WI38 (cell line): ENCODE measurements at regions not wholly inside any gene's neighbourhood (a gene's known extent, or its start where the extent isn't known, plus 50 kb on each side); places are given as distances from the start of the nearest gene placed in this dataset.

Experiments
- H3K4me3 ChIP-seq: 2 replicates; pipeline ENCODE4 v1.5.1; 2011; ENCODE audit warnings: low read depth, mild to moderate bottlenecking, control low read depth, low read length
- TF ChIP-seq, protein P1 (sequence below): IDR thresholded peaks from 2 replicates; pipeline ENCODE4 v1.5.1; 2012; ENCODE audit warnings: low read depth, mild to moderate bottlenecking, control low read depth, low read length

GRCh38 chr5:142391058-142391845 is 66.4 kb upstream of the SPRY4 start:
- no peak overlapping the region for H3K4me3 ChIP-seq
- TF ChIP-seq, protein P1, sequence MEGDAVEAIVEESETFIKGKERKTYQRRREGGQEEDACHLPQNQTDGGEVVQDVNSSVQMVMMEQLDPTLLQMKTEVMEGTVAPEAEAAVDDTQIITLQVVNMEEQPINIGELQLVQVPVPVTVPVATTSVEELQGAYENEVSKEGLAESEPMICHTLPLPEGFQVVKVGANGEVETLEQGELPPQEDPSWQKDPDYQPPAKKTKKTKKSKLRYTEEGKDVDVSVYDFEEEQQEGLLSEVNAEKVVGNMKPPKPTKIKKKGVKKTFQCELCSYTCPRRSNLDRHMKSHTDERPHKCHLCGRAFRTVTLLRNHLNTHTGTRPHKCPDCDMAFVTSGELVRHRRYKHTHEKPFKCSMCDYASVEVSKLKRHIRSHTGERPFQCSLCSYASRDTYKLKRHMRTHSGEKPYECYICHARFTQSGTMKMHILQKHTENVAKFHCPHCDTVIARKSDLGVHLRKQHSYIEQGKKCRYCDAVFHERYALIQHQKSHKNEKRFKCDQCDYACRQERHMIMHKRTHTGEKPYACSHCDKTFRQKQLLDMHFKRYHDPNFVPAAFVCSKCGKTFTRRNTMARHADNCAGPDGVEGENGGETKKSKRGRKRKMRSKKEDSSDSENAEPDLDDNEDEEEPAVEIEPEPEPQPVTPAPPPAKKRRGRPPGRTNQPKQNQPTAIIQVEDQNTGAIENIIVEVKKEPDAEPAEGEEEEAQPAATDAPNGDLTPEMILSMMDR: no peak

- TF ChIP-seq, protein P1: no peak
- H3K4me3 ChIP-seq: no peak overlapping the region
Observed at GRCh38 chr5:142390334-142390733, 65.5 kb upstream of the SPRY4 start.

- TF ChIP-seq, protein P1: no peak
- no peak overlapping the region for H3K4me3 ChIP-seq
Observed at GRCh38 chr5:142388696-142389095, 63.9 kb upstream of the SPRY4 start.

DNA sequence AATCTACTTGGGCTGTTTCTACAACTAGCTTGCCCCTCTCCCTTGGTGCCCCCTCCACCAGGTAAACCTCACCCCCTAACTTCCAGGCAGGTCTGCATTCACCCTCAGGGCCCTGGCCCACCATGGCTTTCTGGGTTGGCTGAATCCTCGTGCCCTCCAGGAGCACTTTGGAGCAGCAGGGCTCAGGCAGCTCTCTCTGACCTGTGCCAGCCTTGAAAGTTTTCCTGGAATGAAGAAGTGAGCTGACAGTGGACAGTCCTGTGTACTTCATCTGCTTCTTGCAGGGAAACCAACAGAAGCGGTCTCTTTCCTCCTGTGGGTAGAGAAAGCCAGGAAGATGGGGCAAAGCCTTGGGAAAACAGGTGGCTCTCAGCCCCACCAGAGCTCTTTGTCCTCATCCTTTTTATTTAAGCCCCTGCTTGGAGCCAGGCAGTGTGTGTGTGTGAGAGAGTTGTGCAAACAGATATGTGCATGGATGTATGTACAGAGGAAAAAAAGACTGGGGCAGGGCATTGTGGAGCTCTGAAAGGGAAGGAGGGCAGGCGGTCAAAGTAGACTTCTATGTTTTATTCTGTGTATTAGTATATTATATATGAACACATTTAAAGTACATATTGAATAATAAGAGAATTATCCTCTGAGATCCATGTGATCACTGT is 62.3 kb upstream of the SPRY4 start:
- TF ChIP-seq, protein P1: no peak
- H3K4me3 ChIP-seq: no peak overlapping the region

DNA sequence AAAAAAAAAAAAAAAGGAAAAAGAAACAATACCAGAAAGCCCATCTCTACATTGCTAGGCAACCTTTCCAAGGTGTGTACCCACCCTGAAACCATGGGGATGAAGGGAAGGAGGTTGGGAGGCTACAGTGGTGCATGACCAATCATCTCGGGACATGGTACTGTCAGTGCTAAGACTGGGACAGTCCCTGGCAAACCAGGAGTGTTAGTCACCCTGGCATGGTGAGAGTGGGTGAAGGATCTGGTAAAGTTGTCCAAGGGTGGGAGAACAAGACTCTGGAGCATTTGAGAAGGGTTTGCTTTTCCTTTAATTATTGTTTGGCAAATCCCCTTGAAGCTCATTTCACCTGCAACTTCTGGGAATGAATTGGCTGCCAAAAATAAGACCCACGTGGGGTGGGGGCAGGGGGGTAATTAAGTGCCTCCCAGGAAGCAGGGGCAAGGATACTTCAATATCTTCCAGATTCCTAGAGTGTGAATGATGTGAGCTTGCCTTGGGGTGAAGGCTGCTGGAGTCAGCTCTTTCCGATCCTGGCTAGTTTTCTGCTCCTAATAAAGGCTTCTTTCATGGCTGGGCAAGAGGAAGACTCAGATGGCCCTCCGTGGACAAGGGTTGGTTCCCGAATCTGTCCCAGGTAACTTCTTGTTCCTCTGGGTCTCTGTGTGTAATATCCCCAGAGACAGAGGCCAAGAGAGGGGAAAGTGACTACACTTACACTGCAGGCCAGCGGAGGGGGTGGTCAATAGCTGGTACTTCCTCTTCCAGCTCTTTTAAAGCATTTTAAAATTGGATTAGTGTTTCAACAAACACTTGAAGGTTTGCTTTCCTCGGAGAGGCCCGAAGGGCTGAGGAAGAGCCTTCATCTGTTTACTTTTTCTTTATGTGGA is 61.6 kb upstream of the SPRY4 start:
- TF ChIP-seq, protein P1: no peak
- H3K4me3 ChIP-seq: no peak overlapping the region

DNA sequence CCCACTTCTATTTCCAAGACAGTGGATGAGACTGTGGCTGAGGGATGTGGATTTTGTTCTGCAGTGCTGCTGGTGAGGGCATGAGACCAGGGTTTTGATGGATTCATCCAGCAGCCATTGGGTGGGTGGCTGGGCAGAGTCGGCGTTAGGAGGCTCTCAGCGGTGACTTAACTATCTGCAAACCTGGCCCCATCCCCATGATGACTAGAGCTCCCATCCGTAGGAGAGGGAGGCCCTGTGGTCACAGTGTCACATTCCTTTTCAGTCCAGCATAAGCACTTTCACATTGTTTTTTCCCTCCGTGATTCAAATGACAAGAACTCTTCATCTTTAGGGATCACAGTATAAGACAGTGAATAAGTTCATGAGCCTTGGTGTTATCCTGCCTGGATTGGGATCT is 60.4 kb upstream of the SPRY4 start:
- TF ChIP-seq, protein P1: no peak

More for the DNA sequence above, 60.4 kb upstream of the SPRY4 start:
- no peak overlapping the region for H3K4me3 ChIP-seq
